ENCODE measurements at regions not wholly inside any gene's neighbourhood (a gene's known extent, or its start where the extent isn't known, plus 50 kb on each side); places are given as distances from the start of the nearest gene placed in this dataset.

- TF ChIP-seq REST (IDR thresholded peaks at IDR 0.05; ENCODE audit: low read depth) (no peak), EZH2phosphoT487 (IDR thresholded peaks at IDR 0.05; ENCODE audit: borderline replicate concordance) (no peak), ZNF274 (IDR thresholded peaks at IDR 0.05; ENCODE audit: low read depth, low read length) (no peak), SRF (IDR thresholded peaks at IDR 0.05; ENCODE audit: low read depth) (no peak), ZBTB33 (IDR thresholded peaks at IDR 0.05; ENCODE audit: extremely low read depth, insufficient replicate concordance, low read length) (no peak), EZH2 (IDR thresholded peaks at IDR 0.05) (no peak), EGR1 (IDR thresholded peaks at IDR 0.05; ENCODE audit: low read depth) (no peak), YY1 (IDR thresholded peaks at IDR 0.05; ENCODE audit: extremely low read depth, insufficient replicate concordance, low read depth, low read length) (no peak), POLR2A (IDR thresholded peaks at IDR 0.05; ENCODE audit: borderline replicate concordance, extremely low read depth, insufficient read depth, insufficient read length) (no peak)
- no peak overlapping the region for H3K9ac ChIP-seq (ENCODE audit: low read length)
- no peak for DNase-seq (ENCODE audit: low read depth, low spot score)
- RAD21 ChIA-PET (ENCODE audit: low non-redundant PET in 1 of 2, low total read pairs in 2 of 2, uncharacterized antibody in 2 of 2, unreplicated experiment in 2 of 2), result no interaction called here
- H2AFZ ChIP-seq (ENCODE audit: low read depth, low read length, poor library complexity, severe bottlenecking), result no peak overlapping the region
- no peak overlapping the region for H3K4me3 ChIP-seq (replicated peaks in 1 of 2; ENCODE audit: low read depth in 1 of 2, low read length in 2 of 2)
- H3K79me2 ChIP-seq (ENCODE audit: insufficient read depth, low read length), result no peaks in the 10 kb centered on the region
- no peaks in the 10 kb centered on the region for H3K9me2 ChIP-seq (ENCODE audit: insufficient read depth)
- BruUV-seq (replicated peaks), result no TSS peak
- no peak overlapping the region for H3K27ac ChIP-seq (ENCODE audit: low read depth, low read length)
- CTCF ChIA-PET, result no interaction called here
- H3K27me3 ChIP-seq (ENCODE audit: insufficient read depth, low read length), result no peaks in the 10 kb centered on the region
- H3K36me3 ChIP-seq (ENCODE audit: control insufficient read depth in 1 of 2, insufficient read depth in 2 of 2, low read length in 2 of 2), result no peaks in the 10 kb centered on the region
- POLR2A ChIA-PET, result no interaction called here
- no peaks in the 10 kb centered on the region for H3K4me1 ChIP-seq (ENCODE audit: control insufficient read depth in 1 of 2, insufficient read depth in 2 of 2, low read length in 2 of 2)
- no peak overlapping the region for H3K4me2 ChIP-seq (ENCODE audit: low read length)
- intact Hi-C loops (cut with micrococcal nuclease), result no loop called here
- H4K20me1 ChIP-seq (ENCODE audit: insufficient read depth), result no peaks in the 10 kb centered on the region
- no peak for ATAC-seq
- H3K9me3 ChIP-seq (ENCODE audit: control insufficient read depth in 1 of 2, insufficient read depth in 1 of 2, low read depth in 1 of 2, low read length in 2 of 2), result no peaks in the 10 kb centered on the region
These were observed 336.4 kb upstream of the FBXO33 start for GRCh38 chr14:39768589-39768988.
